ENCODE measurements at regions not wholly inside any gene's neighbourhood (a gene's known extent, or its start where the extent isn't known, plus 50 kb on each side); places are given as distances from the start of the nearest gene placed in this dataset.

GRCh38 chr1:186775881-186776560, 52.7 kb upstream of the PLA2G4A start:
- Histone ChIP-seq H2AFZ (ENCODE audit: control insufficient read depth, low read depth, low read length) (no peak overlapping the region), H3K27me3 (replicated peaks in 1 of 2; ENCODE audit: control insufficient read depth in 2 of 2, insufficient read depth in 2 of 2, low read length in 1 of 2) (no peaks in the 10 kb centered on the region; a peak in 1 of 4 replicates), H3K9ac (ENCODE audit: control insufficient read depth, insufficient read depth, low read length) (no peak overlapping the region), H3K36me3 (ENCODE audit: control insufficient read depth in 2 of 2, insufficient read depth in 2 of 2, low read length in 1 of 2) (no peaks in the 10 kb centered on the region), H4K20me1 (ENCODE audit: control insufficient read depth, insufficient read depth) (no peaks in the 10 kb centered on the region), H3K27ac (ENCODE audit: control insufficient read depth, insufficient read depth) (no peak overlapping the region), H3K79me2 (ENCODE audit: control insufficient read depth, insufficient read depth, low read length) (no peaks in the 10 kb centered on the region), H3K4me3 (no peak overlapping the region), H3K4me2 (ENCODE audit: control insufficient read depth, insufficient read depth) (no peak overlapping the region), H3K9me3 (replicated peaks; ENCODE audit: control insufficient read depth, insufficient read depth, low read length) (no peaks in the 10 kb centered on the region), H3K4me1 (ENCODE audit: control insufficient read depth, insufficient read depth, low read length) (peaks cover 9% of the 10 kb centered on the region; the same call in 1 of the 2 replicates)
- ATAC-seq: no peak
- TF ChIP-seq JUND (IDR thresholded peaks at IDR 0.05; ENCODE audit: low read depth, low read length): no peak
- TF ChIP-seq HSF1 (IDR thresholded peaks at IDR 0.05; ENCODE audit: low read depth, low read length): no peak
- TF ChIP-seq POLR2A (IDR thresholded peaks at IDR 0.05; ENCODE audit: low read depth, low read length): no peak
- TF ChIP-seq ETV6 (conservative IDR thresholded peaks at IDR 0.05 in 1 of 2, IDR thresholded peaks at IDR 0.05 in 1 of 2; ENCODE audit: borderline replicate concordance in 1 of 2, low read depth in 1 of 2): no peak
- no peak for FAIRE-seq
- WGBS (ENCODE audit: insufficient coverage, insufficient replicate concordance, low lambda C conversion rate, missing lambda C conversion rate): 65% methylated on average over 1 of the region's 1 CpG
- CTCF ChIA-PET: interaction anchor here (0.6 to 0.7 kb wide), 2 partner anchors 53 to 418 kb away, joined by 3 read pairs; no protein-coding TSS in a partner anchor
- intact Hi-C loops (cut with micrococcal nuclease; ENCODE audit: unreplicated experiment) (no loop called here), in situ Hi-C loops (cut with MboI) (no loop called here)
- DNase-seq (ENCODE audit: low read depth, low spot score): no peak
- SMC1A ChIA-PET (ENCODE audit: uncharacterized antibody, unreplicated experiment): interaction anchor here (0.7 kb wide), 1 partner anchor 8 kb away, joined by 3 read pairs; no protein-coding TSS in a partner anchor
- RAD21 ChIA-PET (ENCODE audit: unreplicated experiment): no interaction called here
- no TSS peak for BruUV-seq (replicated peaks)
- POLR2A ChIA-PET: no interaction called here

GRCh38 chr1:186775036-186775435, 53.7 kb upstream of the PLA2G4A start:
- RAD21 ChIA-PET (ENCODE audit: unreplicated experiment): no interaction called here
- no TSS peak for BruUV-seq (replicated peaks)
- Histone ChIP-seq H3K4me1 (ENCODE audit: control insufficient read depth, insufficient read depth, low read length) (peaks cover 12% of the 10 kb centered on the region; the same call in 1 of the 2 replicates), H3K4me2 (ENCODE audit: control insufficient read depth, insufficient read depth) (no peak overlapping the region), H4K20me1 (ENCODE audit: control insufficient read depth, insufficient read depth) (no peaks in the 10 kb centered on the region), H3K9me3 (replicated peaks; ENCODE audit: control insufficient read depth, insufficient read depth, low read length) (no peaks in the 10 kb centered on the region), H3K4me3 (no peak overlapping the region), H3K27ac (ENCODE audit: control insufficient read depth, insufficient read depth) (no peak overlapping the region), H3K79me2 (ENCODE audit: control insufficient read depth, insufficient read depth, low read length) (no peaks in the 10 kb centered on the region), H3K27me3 (replicated peaks in 1 of 2; ENCODE audit: control insufficient read depth in 2 of 2, insufficient read depth in 2 of 2, low read length in 1 of 2) (no peaks in the 10 kb centered on the region; a peak in 2 of 4 replicates), H2AFZ (ENCODE audit: control insufficient read depth, low read depth, low read length) (no peak overlapping the region), H3K9ac (ENCODE audit: control insufficient read depth, insufficient read depth, low read length) (no peak overlapping the region), H3K36me3 (ENCODE audit: control insufficient read depth in 2 of 2, insufficient read depth in 2 of 2, low read length in 1 of 2) (no peaks in the 10 kb centered on the region)
- in situ Hi-C loops (cut with MboI): no loop called here
- intact Hi-C loops (cut with micrococcal nuclease; ENCODE audit: unreplicated experiment): no loop called here
- CTCF ChIA-PET: no interaction called here
- SMC1A ChIA-PET (ENCODE audit: uncharacterized antibody, unreplicated experiment): no interaction called here
- 47% methylated on average over 2 of the region's 2 CpGs for WGBS (ENCODE audit: insufficient coverage, insufficient replicate concordance, low lambda C conversion rate, missing lambda C conversion rate)
- POLR2A ChIA-PET: no interaction called here
- FAIRE-seq: no peak
- no peak for ATAC-seq
- no peak for DNase-seq (ENCODE audit: low read depth, low spot score)
- TF ChIP-seq RB1 (IDR thresholded peaks at IDR 0.05; ENCODE audit: borderline replicate concordance): no peak
- no peak for TF ChIP-seq SMC3 (IDR thresholded peaks at IDR 0.05; ENCODE audit: borderline replicate concordance, low read length)
- no peak for TF ChIP-seq TCF7 (IDR thresholded peaks at IDR 0.05; ENCODE audit: borderline replicate concordance)
- no peak for TF ChIP-seq ZNF384 (IDR thresholded peaks at IDR 0.05; ENCODE audit: borderline replicate concordance, low read depth, low read length)
- no peak for TF ChIP-seq KLF5 (IDR thresholded peaks at IDR 0.05; ENCODE audit: partially characterized antibody)
- TF ChIP-seq ZSCAN29 (IDR thresholded peaks at IDR 0.05): no peak
- no peak for TF ChIP-seq NR2F1 (conservative IDR thresholded peaks at IDR 0.05)
- no peak for TF ChIP-seq ATF2 (IDR thresholded peaks at IDR 0.05; ENCODE audit: low read length)
- TF ChIP-seq MTA3 (IDR thresholded peaks at IDR 0.05; ENCODE audit: borderline replicate concordance, low read length): no peak
- TF ChIP-seq NFXL1 (IDR thresholded peaks at IDR 0.05; ENCODE audit: borderline replicate concordance): no peak
- no peak for TF ChIP-seq HDAC2 (IDR thresholded peaks at IDR 0.05)
- TF ChIP-seq CBX5 (IDR thresholded peaks at IDR 0.05; ENCODE audit: low read depth): no peak
- TF ChIP-seq RFX5 (IDR thresholded peaks at IDR 0.05; ENCODE audit: low read depth, low read length): no peak
- no peak for TF ChIP-seq CHD4 (IDR thresholded peaks at IDR 0.05)
